ENCODE measurements at regions not wholly inside any gene's neighbourhood (a gene's known extent, or its start where the extent isn't known, plus 50 kb on each side); places are given as distances from the start of the nearest gene placed in this dataset.

DNA sequence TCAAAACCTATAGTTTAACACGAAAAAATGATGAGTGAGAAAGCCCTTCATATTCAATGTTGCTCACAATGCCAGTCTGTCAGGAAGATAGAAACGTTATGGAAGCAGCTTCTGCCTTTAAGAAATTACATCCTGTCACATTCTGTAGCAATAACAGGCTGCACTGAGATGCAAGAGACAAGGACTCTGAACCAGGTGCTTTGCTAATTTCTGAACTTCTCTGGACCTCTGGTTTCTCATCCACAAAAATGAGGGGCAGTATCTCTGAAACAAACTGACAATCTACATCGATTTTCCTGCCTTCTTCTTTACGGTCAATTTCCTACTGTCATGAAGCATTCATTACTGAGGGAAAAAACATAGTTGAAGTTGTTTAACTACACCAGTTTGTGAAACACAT, 234.0 kb downstream of the SNX13 start:
- TF ChIP-seq, protein P1, sequence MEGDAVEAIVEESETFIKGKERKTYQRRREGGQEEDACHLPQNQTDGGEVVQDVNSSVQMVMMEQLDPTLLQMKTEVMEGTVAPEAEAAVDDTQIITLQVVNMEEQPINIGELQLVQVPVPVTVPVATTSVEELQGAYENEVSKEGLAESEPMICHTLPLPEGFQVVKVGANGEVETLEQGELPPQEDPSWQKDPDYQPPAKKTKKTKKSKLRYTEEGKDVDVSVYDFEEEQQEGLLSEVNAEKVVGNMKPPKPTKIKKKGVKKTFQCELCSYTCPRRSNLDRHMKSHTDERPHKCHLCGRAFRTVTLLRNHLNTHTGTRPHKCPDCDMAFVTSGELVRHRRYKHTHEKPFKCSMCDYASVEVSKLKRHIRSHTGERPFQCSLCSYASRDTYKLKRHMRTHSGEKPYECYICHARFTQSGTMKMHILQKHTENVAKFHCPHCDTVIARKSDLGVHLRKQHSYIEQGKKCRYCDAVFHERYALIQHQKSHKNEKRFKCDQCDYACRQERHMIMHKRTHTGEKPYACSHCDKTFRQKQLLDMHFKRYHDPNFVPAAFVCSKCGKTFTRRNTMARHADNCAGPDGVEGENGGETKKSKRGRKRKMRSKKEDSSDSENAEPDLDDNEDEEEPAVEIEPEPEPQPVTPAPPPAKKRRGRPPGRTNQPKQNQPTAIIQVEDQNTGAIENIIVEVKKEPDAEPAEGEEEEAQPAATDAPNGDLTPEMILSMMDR (conservative IDR thresholded peaks at IDR 0.05): no peak
- TF ChIP-seq ZFX (IDR thresholded peaks at IDR 0.05): no peak
- no peak overlapping the region for H3K27ac ChIP-seq

DNA sequence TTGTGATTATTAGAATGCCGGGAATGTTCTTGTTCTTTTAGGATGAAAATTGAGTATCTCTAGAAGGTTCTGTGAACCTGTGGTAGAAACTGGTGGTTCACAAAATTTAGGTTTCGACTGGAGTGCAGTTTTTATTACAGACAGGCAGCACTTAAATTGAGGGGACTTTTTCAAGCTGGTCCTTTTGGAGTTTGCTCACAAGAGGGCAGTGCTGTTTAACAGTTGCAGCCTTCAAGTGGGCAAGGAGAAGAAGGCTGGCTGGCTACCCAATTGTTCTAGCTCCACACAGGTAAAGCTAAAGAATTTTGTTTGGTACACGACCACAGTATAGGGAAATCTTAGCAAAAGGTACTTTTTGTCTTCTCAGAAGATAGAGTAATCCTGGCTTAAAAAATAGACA, 233.6 kb downstream of the SNX13 start:
- no peak overlapping the region for H3K27ac ChIP-seq
- no peak for TF ChIP-seq ZFX (IDR thresholded peaks at IDR 0.05)
- TF ChIP-seq, protein P1 (conservative IDR thresholded peaks at IDR 0.05): peak; percentile 80

DNA sequence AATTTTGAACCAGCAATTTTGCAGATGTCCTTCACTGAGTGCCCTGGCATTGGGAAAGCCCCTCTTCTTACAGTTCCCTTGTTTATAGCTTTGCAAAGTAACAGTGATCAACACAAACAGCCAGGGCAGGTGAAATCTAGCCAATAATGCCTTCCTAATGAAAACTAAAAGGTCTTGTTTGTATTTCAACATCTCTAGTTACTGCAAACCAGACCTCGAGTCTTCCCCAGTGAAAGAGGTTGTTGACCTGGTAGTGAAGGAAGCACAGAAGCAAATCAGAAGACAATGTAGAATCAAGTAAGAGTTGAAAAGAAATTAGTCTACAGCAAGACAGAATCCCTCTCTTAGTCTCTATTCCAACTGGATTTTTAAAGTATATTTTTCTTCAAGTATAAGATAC, 231.2 kb downstream of the SNX13 start:
- H3K27ac ChIP-seq: no peak overlapping the region
- TF ChIP-seq ZFX (IDR thresholded peaks at IDR 0.05): no peak
- TF ChIP-seq, protein P1 (conservative IDR thresholded peaks at IDR 0.05): no peak

DNA sequence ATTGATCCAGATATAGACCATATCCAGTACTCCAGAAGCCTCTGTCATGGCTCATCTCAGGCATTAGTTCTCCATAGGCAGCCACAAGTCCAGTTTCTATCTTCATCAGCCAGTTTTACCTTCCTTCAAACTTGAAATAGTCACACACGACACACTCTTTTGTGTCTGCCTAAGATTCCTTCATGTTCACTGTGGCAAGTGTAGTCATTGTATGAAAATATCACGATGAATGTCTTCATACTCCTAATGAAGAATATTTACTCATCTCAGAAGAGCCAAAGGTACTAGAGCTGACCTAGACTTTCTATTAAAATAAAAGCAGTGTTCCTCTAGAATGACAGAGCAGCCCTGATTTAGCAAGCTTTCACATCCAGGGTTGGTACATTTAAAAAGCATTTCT, 230.7 kb downstream of the SNX13 start:
- no peak for TF ChIP-seq ZFX (IDR thresholded peaks at IDR 0.05)
- TF ChIP-seq, protein P1 (conservative IDR thresholded peaks at IDR 0.05): no peak
- no peak overlapping the region for H3K27ac ChIP-seq

DNA sequence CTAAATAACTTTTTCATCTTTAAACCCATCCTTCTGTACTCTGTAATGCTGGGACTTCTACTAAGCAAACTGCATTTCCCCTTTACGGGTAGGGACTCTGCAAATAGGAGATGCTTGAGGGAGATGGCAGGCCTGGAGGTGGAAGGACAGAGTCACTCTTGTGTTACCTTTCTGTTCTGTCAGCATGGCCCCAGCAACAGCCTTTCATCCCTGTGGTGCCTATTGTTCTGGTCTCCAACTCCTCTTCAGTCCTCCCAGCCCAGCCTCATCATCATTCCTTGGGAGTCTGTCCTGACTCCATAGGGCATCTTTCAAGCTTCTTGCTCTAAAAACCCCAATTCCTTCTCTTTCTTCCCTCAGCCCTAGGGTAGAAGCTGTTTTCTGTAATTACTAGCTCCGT, 230.0 kb downstream of the SNX13 start:
- H3K27ac ChIP-seq: no peak overlapping the region
- TF ChIP-seq, protein P1 (conservative IDR thresholded peaks at IDR 0.05): no peak
- TF ChIP-seq ZFX (IDR thresholded peaks at IDR 0.05): no peak

DNA sequence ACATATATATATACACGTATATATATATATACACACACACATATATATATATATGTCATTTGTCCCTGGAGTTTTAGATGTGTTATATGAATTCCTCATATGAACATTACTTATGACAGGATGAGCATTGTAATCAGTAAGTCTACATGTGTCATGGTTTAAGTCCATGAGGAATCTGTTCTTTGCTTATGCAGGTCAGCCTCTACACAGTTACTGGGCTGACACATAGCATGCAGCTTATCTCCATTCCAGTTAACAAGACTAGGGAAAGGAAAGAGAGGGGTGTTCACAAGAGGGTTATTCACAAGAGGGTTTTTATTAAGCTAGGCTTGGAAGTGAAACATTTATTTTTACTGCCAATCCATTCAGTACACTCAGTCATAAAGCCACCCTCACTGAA, 226.7 kb downstream of the SNX13 start:
- TF ChIP-seq ZFX (IDR thresholded peaks at IDR 0.05): no peak
- TF ChIP-seq, protein P1 (conservative IDR thresholded peaks at IDR 0.05): no peak
- H3K27ac ChIP-seq: no peak overlapping the region

DNA sequence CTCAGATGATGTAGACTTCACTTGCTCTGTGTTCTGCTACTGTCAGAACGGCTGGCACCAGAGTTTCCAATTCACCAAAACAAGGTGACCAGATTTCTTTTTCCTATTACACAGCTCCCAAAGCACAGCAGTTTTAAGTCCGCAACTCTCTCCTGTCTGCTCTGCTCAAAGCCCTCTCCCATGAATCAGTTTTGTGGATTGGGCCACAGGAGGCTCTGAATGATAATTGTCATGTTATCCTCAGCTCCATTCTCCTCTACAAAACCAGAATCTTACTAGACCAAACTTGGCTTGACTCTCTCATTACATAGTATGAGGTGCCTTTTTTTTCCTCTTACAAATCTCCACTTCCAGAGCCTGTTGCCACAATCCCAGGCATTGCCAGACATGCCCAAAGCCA, 223.5 kb downstream of the SNX13 start:
- TF ChIP-seq ZFX (IDR thresholded peaks at IDR 0.05): no peak
- TF ChIP-seq, protein P1 (conservative IDR thresholded peaks at IDR 0.05): no peak
- H3K27ac ChIP-seq: no peak overlapping the region
